ENCODE measurements at regions not wholly inside any gene's neighbourhood (a gene's known extent, or its start where the extent isn't known, plus 50 kb on each side); places are given as distances from the start of the nearest gene placed in this dataset.

- Histone ChIP-seq H3K4me3 (ENCODE audit: low read depth in 1 of 3, low read length in 3 of 3) (no peak overlapping the region), H3K27me3 (ENCODE audit: control insufficient read depth in 4 of 4, insufficient read depth in 4 of 4, low read length in 3 of 4) (no peaks in the 10 kb centered on the region), H3K27ac (ENCODE audit: low read depth in 1 of 2, low read length in 2 of 2) (no peak overlapping the region), H3K4me1 (ENCODE audit: control insufficient read depth in 4 of 4, insufficient read depth in 4 of 4, low read length in 3 of 4) (no peaks in the 10 kb centered on the region), H3K9me3 (ENCODE audit: control insufficient read depth in 4 of 4, low read length in 3 of 4) (no peaks in the 10 kb centered on the region), H3K36me3 (ENCODE audit: control insufficient read depth in 4 of 4, insufficient read depth in 3 of 4, low read depth in 1 of 4, low read length in 3 of 4) (no peaks in the 10 kb centered on the region), H3K9ac (ENCODE audit: low read depth in 1 of 2, low read length in 2 of 2) (no peak overlapping the region)
- DNase-seq (ENCODE audit: low spot score), result no peak
- no peak for TF ChIP-seq FOXA1 (IDR thresholded peaks at IDR 0.05)
- TF ChIP-seq RXRA (IDR thresholded peaks at IDR 0.05), result no peak
- no peak for TF ChIP-seq GABPA (IDR thresholded peaks at IDR 0.05 in 1 of 2, conservative IDR thresholded peaks at IDR 0.05 in 1 of 2)
- no peak for TF ChIP-seq HNF4G (IDR thresholded peaks at IDR 0.05)
- TF ChIP-seq, protein P1, sequence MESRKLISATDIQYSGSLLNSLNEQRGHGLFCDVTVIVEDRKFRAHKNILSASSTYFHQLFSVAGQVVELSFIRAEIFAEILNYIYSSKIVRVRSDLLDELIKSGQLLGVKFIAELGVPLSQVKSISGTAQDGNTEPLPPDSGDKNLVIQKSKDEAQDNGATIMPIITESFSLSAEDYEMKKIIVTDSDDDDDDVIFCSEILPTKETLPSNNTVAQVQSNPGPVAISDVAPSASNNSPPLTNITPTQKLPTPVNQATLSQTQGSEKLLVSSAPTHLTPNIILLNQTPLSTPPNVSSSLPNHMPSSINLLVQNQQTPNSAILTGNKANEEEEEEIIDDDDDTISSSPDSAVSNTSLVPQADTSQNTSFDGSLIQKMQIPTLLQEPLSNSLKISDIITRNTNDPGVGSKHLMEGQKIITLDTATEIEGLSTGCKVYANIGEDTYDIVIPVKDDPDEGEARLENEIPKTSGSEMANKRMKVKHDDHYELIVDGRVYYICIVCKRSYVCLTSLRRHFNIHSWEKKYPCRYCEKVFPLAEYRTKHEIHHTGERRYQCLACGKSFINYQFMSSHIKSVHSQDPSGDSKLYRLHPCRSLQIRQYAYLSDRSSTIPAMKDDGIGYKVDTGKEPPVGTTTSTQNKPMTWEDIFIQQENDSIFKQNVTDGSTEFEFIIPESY (IDR thresholded peaks at IDR 0.05), result no peak
- no peak for TF ChIP-seq HNF4A (conservative IDR thresholded peaks at IDR 0.05)
- no peak for TF ChIP-seq EGR1 (IDR thresholded peaks at IDR 0.05; ENCODE audit: low read depth in 2 of 2)
- no peak for TF ChIP-seq JUND (IDR thresholded peaks at IDR 0.05)
- TF ChIP-seq SP1 (IDR thresholded peaks at IDR 0.05), result no peak
- TF ChIP-seq NR2F2 (IDR thresholded peaks at IDR 0.05), result no peak
- no peak for TF ChIP-seq TAF1 (conservative IDR thresholded peaks at IDR 0.05)
- TF ChIP-seq, protein P2, sequence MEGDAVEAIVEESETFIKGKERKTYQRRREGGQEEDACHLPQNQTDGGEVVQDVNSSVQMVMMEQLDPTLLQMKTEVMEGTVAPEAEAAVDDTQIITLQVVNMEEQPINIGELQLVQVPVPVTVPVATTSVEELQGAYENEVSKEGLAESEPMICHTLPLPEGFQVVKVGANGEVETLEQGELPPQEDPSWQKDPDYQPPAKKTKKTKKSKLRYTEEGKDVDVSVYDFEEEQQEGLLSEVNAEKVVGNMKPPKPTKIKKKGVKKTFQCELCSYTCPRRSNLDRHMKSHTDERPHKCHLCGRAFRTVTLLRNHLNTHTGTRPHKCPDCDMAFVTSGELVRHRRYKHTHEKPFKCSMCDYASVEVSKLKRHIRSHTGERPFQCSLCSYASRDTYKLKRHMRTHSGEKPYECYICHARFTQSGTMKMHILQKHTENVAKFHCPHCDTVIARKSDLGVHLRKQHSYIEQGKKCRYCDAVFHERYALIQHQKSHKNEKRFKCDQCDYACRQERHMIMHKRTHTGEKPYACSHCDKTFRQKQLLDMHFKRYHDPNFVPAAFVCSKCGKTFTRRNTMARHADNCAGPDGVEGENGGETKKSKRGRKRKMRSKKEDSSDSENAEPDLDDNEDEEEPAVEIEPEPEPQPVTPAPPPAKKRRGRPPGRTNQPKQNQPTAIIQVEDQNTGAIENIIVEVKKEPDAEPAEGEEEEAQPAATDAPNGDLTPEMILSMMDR (IDR thresholded peaks at IDR 0.05; ENCODE audit: low read depth, low read length, missing input control), result peak; percentile 57
- no peak for TF ChIP-seq MAX (IDR thresholded peaks at IDR 0.05)
- TF ChIP-seq, protein P3, sequence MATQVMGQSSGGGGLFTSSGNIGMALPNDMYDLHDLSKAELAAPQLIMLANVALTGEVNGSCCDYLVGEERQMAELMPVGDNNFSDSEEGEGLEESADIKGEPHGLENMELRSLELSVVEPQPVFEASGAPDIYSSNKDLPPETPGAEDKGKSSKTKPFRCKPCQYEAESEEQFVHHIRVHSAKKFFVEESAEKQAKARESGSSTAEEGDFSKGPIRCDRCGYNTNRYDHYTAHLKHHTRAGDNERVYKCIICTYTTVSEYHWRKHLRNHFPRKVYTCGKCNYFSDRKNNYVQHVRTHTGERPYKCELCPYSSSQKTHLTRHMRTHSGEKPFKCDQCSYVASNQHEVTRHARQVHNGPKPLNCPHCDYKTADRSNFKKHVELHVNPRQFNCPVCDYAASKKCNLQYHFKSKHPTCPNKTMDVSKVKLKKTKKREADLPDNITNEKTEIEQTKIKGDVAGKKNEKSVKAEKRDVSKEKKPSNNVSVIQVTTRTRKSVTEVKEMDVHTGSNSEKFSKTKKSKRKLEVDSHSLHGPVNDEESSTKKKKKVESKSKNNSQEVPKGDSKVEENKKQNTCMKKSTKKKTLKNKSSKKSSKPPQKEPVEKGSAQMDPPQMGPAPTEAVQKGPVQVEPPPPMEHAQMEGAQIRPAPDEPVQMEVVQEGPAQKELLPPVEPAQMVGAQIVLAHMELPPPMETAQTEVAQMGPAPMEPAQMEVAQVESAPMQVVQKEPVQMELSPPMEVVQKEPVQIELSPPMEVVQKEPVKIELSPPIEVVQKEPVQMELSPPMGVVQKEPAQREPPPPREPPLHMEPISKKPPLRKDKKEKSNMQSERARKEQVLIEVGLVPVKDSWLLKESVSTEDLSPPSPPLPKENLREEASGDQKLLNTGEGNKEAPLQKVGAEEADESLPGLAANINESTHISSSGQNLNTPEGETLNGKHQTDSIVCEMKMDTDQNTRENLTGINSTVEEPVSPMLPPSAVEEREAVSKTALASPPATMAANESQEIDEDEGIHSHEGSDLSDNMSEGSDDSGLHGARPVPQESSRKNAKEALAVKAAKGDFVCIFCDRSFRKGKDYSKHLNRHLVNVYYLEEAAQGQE (IDR thresholded peaks at IDR 0.05), result no peak
- peak; percentile 75 to 85 for TF ChIP-seq RAD21 (IDR thresholded peaks at IDR 0.05)
- TF ChIP-seq FOXA2 (IDR thresholded peaks at IDR 0.05), result no peak
- TF ChIP-seq YY1 (IDR thresholded peaks at IDR 0.05), result no peak
- 27% methylated on average over 2 of the region's 2 CpGs for WGBS
Observed at GRCh38 chr6:76861403-76861802, 601.9 kb downstream of the HTR1B start.

DNA sequence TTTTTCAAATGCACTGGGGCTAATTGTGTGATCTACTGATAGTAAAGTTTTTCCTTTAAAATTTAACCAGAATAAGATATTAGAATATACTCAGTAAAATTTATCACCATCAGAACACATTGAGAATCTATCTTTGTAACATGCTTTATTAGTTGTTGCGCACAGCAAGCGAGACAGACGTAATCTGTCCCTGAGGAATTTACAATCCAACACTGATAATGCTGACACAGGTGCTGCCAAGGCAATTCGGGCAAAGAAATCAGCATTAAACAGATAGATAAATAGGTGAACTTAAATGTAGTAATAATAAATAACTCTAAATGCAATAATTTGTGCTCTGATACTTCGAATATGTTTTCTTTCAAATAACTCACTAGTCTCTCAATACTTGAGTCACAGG lies 607.2 kb downstream of the HTR1B start:
- H3K4me3 ChIP-seq (ENCODE audit: low read depth in 1 of 3, low read length in 3 of 3), result no peak overlapping the region

More for the DNA sequence above, 607.2 kb downstream of the HTR1B start:
- WGBS, result 83% methylated on average over 5 of the region's 5 CpGs
- DNase-seq (ENCODE audit: low spot score), result no peak
- no peak overlapping the region for H3K9ac ChIP-seq (ENCODE audit: low read depth in 1 of 2, low read length in 2 of 2)
- no peak overlapping the region for H3K27ac ChIP-seq (ENCODE audit: low read depth in 1 of 2, low read length in 2 of 2)
- no peaks in the 10 kb centered on the region for H3K4me1 ChIP-seq (ENCODE audit: control insufficient read depth in 4 of 4, insufficient read depth in 4 of 4, low read length in 3 of 4)
- no peaks in the 10 kb centered on the region for H3K9me3 ChIP-seq (ENCODE audit: control insufficient read depth in 4 of 4, low read length in 3 of 4)
- H3K27me3 ChIP-seq (ENCODE audit: control insufficient read depth in 4 of 4, insufficient read depth in 4 of 4, low read length in 3 of 4), result no peaks in the 10 kb centered on the region
- no peaks in the 10 kb centered on the region for H3K36me3 ChIP-seq (ENCODE audit: control insufficient read depth in 4 of 4, insufficient read depth in 3 of 4, low read depth in 1 of 4, low read length in 3 of 4)
- TF ChIP-seq TAF1 (conservative IDR thresholded peaks at IDR 0.05), result no peak
- TF ChIP-seq, protein P3 (IDR thresholded peaks at IDR 0.05), result no peak
- no peak for TF ChIP-seq FOXA1 (IDR thresholded peaks at IDR 0.05)
- no peak for TF ChIP-seq HNF4A (conservative IDR thresholded peaks at IDR 0.05)
- TF ChIP-seq NR2F2 (IDR thresholded peaks at IDR 0.05), result no peak
- no peak for TF ChIP-seq FOXA2 (IDR thresholded peaks at IDR 0.05)
- TF ChIP-seq, protein P1 (IDR thresholded peaks at IDR 0.05), result no peak
- TF ChIP-seq, protein P4, sequence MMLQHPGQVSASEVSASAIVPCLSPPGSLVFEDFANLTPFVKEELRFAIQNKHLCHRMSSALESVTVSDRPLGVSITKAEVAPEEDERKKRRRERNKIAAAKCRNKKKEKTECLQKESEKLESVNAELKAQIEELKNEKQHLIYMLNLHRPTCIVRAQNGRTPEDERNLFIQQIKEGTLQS (IDR thresholded peaks at IDR 0.05), result no peak
- no peak for TF ChIP-seq YY1 (IDR thresholded peaks at IDR 0.05)
- no peak for TF ChIP-seq GABPA (IDR thresholded peaks at IDR 0.05 in 1 of 2, conservative IDR thresholded peaks at IDR 0.05 in 1 of 2)
- TF ChIP-seq JUND (IDR thresholded peaks at IDR 0.05), result no peak

Measured in liver (tissue), 8 donors.